WTC11 (cell line): ENCODE measurements at regions not wholly inside any gene's neighbourhood (a gene's known extent, or its start where the extent isn't known, plus 50 kb on each side); places are given as distances from the start of the nearest gene placed in this dataset.
A peak's percentile ranks its signal among the peaks of the same experiment; 100 is the strongest.

Source experiments
- ATAC-seq: fragments of 200-7000 bp; cut with Tn5 transposase; 2 replicates; pipeline ENCODE4 v1.10.0; 2021; ENCODE audit warnings: mild to moderate bottlenecking, moderate library complexity
- CTCF ChIA-PET: fragments of 300-600 bp; sonication (Branson Sonifier 250); formaldehyde crosslinking; loops from one replicate; lab custom pipeline; 2021; ENCODE audit warnings: antibody characterized with exemption; lab: Charles Lee
- POLR2A ChIA-PET: fragments of 350-600 bp; sonication (Branson Sonifier 250); formaldehyde crosslinking; loops from one replicate; lab custom pipeline; 2021; ENCODE audit warnings: antibody characterized with exemption; lab: Charles Lee
- DNase-seq: peaks from one replicate; pipeline ENCODE4 v3.0.0; 2021; ENCODE audit warnings: low spot score
- H3K27ac Mint-ChIP-seq: 2 replicates; pipeline ENCODE4 v1.8.0; 2021; ENCODE audit warnings: mixed read lengths
- H3K27me3 Mint-ChIP-seq: 2 replicates; pipeline ENCODE4 v1.8.0; 2021; ENCODE audit warnings: low read depth, mild to moderate bottlenecking, moderate library complexity, mixed read lengths
- H3K36me3 Mint-ChIP-seq: 2 replicates; pipeline ENCODE4 v1.8.0; 2021; ENCODE audit warnings: mixed read lengths
- H3K4me1 Mint-ChIP-seq: 2 replicates; pipeline ENCODE4 v1.8.0; 2022; ENCODE audit warnings: mixed read lengths
- H3K4me3 Mint-ChIP-seq: 2 replicates; pipeline ENCODE4 v1.8.0; 2021; ENCODE audit warnings: mild to moderate bottlenecking, moderate library complexity, mixed read lengths
- H3K9me3 Mint-ChIP-seq: 2 replicates; pipeline ENCODE4 v1.8.0; 2021; ENCODE audit warnings: mixed read lengths
- ATF2 ChIP-seq: sonication (generic); formaldehyde crosslinking; IDR thresholded peaks from 2 replicates; pipeline ENCODE4 v1.8.1; 2022; ENCODE audit warnings: low read depth, missing genetic modification reagents, borderline replicate concordance
- FOXP1 ChIP-seq: sonication (generic); formaldehyde crosslinking; IDR thresholded peaks from 2 replicates; pipeline ENCODE4 v1.8.0; 2022; ENCODE audit warnings: missing genetic modification reagents, mild to moderate bottlenecking, moderate library complexity, borderline replicate concordance
- GRHL2 ChIP-seq: fragments of 250-450 bp; sonication (Bioruptor Pico); IDR thresholded peaks from 2 replicates; pipeline ENCODE4 v1.8.0; 2022; ENCODE audit warnings: mild to moderate bottlenecking, moderate library complexity; ENCODE audit not compliant: insufficient replicate concordance, severe bottlenecking
- IRF1 ChIP-seq: sonication (generic); formaldehyde crosslinking; IDR thresholded peaks from 2 replicates; pipeline ENCODE4 v1.8.0; 2023; ENCODE audit warnings: missing genetic modification reagents
- JAZF1 ChIP-seq: fragments of 250-450 bp; sonication (Bioruptor Pico); IDR thresholded peaks from 2 replicates; pipeline ENCODE4 v1.9.0; 2021; ENCODE audit warnings: moderate library complexity, mild to moderate bottlenecking, inconsistent platforms
- MLX ChIP-seq: sonication (generic); formaldehyde crosslinking; IDR thresholded peaks from 2 replicates; pipeline ENCODE4 v1.8.1; 2023; ENCODE audit warnings: mild to moderate bottlenecking, missing genetic modification reagents, moderate library complexity
- MYBL2 ChIP-seq: sonication (generic); formaldehyde crosslinking; IDR thresholded peaks from 2 replicates; pipeline ENCODE4 v1.8.1; 2023; ENCODE audit warnings: mild to moderate bottlenecking, moderate library complexity, missing genetic modification reagents
- NFE2L1 ChIP-seq: sonication (generic); formaldehyde crosslinking; IDR thresholded peaks from 2 replicates; pipeline ENCODE4 v1.8.1; 2023; ENCODE audit warnings: missing genetic modification reagents
- NR3C1 ChIP-seq: sonication (generic); formaldehyde crosslinking; conservative IDR thresholded peaks from 2 replicates; pipeline ENCODE4 v1.8.1; 2023; ENCODE audit warnings: low read depth, mild to moderate bottlenecking, missing genetic modification reagents
- OVOL2 ChIP-seq: fragments of 250-450 bp; sonication (Bioruptor Pico); IDR thresholded peaks from 2 replicates; pipeline ENCODE4 v1.9.0; 2021; ENCODE audit warnings: mild to moderate bottlenecking, borderline replicate concordance
- PRRX2 ChIP-seq: fragments of 250-450 bp; sonication (Bioruptor Pico); IDR thresholded peaks from 2 replicates; pipeline ENCODE4 v1.8.0; 2021; ENCODE audit warnings: mild to moderate bottlenecking
- RORB ChIP-seq: fragments of 250-450 bp; sonication (Bioruptor Pico); IDR thresholded peaks from 2 replicates; pipeline ENCODE4 v1.9.0; 2021; ENCODE audit warnings: mild to moderate bottlenecking
- SOX15 ChIP-seq: fragments of 250-450 bp; sonication (Bioruptor Pico); IDR thresholded peaks from 2 replicates; pipeline ENCODE4 v1.9.0; 2021; ENCODE audit warnings: mild to moderate bottlenecking
- TEAD4 ChIP-seq: sonication (generic); formaldehyde crosslinking; IDR thresholded peaks from 2 replicates; pipeline ENCODE4 v1.8.0; 2022; ENCODE audit warnings: mild to moderate bottlenecking, missing genetic modification reagents
- ZNF219 ChIP-seq: sonication (generic); formaldehyde crosslinking; IDR thresholded peaks from 2 replicates; pipeline ENCODE4 v1.8.0; 2023; ENCODE audit warnings: missing genetic modification reagents, mild to moderate bottlenecking, borderline replicate concordance
- ZNF232 ChIP-seq: sonication (generic); formaldehyde crosslinking; IDR thresholded peaks from 2 replicates; pipeline ENCODE4 v1.8.0; 2022; ENCODE audit warnings: mild to moderate bottlenecking, missing genetic modification reagents
- TF ChIP-seq, protein P1 (sequence below): sonication (generic); formaldehyde crosslinking; conservative IDR thresholded peaks from 2 replicates; pipeline ENCODE4 v1.8.1; 2022; ENCODE audit warnings: mild to moderate bottlenecking, missing genetic modification reagents
- TF ChIP-seq, protein P2 (sequence below): sonication (generic); formaldehyde crosslinking; IDR thresholded peaks from 2 replicates; pipeline ENCODE4 v1.8.1; 2023; ENCODE audit warnings: mild to moderate bottlenecking, missing genetic modification reagents, borderline replicate concordance
- TF ChIP-seq, protein P3 (sequence below): fragments of 250-450 bp; sonication (Bioruptor Pico); IDR thresholded peaks from 2 replicates; pipeline ENCODE4 v2.1.2; 2022; ENCODE audit warnings: mild to moderate bottlenecking, moderate library complexity

GRCh38 chr2:41859615-41860514 is 188.0 kb upstream of the PKDCC start (continued):
- no peak for TF ChIP-seq ATF2

DNA sequence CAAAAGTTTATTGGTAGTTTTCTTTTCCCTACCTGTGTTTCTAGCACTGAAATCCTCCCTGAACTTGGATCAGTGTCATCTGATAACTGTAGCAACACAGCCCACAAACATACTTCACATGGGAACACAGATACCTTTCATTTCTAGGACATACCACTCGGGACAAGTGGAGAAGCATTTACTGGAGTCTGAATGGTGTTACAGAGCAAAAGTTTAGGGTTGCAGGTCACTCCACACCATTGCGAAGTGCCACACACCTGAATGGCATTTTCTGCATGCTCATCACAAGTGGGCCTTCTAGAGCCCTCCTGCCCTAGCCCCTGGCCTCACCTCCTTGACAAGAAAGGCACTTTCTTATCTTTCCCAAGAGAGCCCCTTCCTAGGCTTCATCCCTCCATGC is 184.8 kb upstream of the PKDCC start:
- ATAC-seq, result no peak
- Mint-ChIP-seq H3K27me3 (no peaks in the 10 kb centered on the region), H3K4me3 (no peak overlapping the region), H3K36me3 (no peaks in the 10 kb centered on the region)
- ChIA-PET POLR2A (no interaction called here), CTCF (interaction anchor here (1.0 kb wide), 1 partner anchor 8 kb away, joined by 3 read pairs; no protein-coding TSS in a partner anchor)
- TF ChIP-seq, protein P1, sequence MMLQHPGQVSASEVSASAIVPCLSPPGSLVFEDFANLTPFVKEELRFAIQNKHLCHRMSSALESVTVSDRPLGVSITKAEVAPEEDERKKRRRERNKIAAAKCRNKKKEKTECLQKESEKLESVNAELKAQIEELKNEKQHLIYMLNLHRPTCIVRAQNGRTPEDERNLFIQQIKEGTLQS, result no peak
- no peak for TF ChIP-seq GRHL2
- TF ChIP-seq NFE2L1 (CRISPR knock-in tag), result no peak
- no peak for TF ChIP-seq ZNF232 (CRISPR knock-in tag)
- TF ChIP-seq, all 79 proteins: peak for 0
- peaks cover 26% of the 10 kb centered on the region for H3K4me1 Mint-ChIP-seq
- H3K9me3 Mint-ChIP-seq, result no peaks in the 10 kb centered on the region
- no peak for DNase-seq
- H3K27ac Mint-ChIP-seq, result no peak overlapping the region

GRCh38 chr2:41865263-41865662 is 182.6 kb upstream of the PKDCC start:
- no peaks in the 10 kb centered on the region; the same call in 1 of the 2 replicates for H3K27me3 Mint-ChIP-seq
- no peak for DNase-seq
- H3K9me3 Mint-ChIP-seq, result no peaks in the 10 kb centered on the region
- ATAC-seq, result peak; percentile 36
- no peak for TF ChIP-seq SOX15 (CRISPR knock-in tag)
- no peak for TF ChIP-seq ZNF219 (CRISPR knock-in tag)
- TF ChIP-seq JAZF1 (CRISPR knock-in tag), result no peak
- TF ChIP-seq PRRX2 (CRISPR knock-in tag), result no peak
- TF ChIP-seq MYBL2 (CRISPR knock-in tag), result no peak
- TF ChIP-seq IRF1 (CRISPR knock-in tag), result no peak
- TF ChIP-seq, protein P2, sequence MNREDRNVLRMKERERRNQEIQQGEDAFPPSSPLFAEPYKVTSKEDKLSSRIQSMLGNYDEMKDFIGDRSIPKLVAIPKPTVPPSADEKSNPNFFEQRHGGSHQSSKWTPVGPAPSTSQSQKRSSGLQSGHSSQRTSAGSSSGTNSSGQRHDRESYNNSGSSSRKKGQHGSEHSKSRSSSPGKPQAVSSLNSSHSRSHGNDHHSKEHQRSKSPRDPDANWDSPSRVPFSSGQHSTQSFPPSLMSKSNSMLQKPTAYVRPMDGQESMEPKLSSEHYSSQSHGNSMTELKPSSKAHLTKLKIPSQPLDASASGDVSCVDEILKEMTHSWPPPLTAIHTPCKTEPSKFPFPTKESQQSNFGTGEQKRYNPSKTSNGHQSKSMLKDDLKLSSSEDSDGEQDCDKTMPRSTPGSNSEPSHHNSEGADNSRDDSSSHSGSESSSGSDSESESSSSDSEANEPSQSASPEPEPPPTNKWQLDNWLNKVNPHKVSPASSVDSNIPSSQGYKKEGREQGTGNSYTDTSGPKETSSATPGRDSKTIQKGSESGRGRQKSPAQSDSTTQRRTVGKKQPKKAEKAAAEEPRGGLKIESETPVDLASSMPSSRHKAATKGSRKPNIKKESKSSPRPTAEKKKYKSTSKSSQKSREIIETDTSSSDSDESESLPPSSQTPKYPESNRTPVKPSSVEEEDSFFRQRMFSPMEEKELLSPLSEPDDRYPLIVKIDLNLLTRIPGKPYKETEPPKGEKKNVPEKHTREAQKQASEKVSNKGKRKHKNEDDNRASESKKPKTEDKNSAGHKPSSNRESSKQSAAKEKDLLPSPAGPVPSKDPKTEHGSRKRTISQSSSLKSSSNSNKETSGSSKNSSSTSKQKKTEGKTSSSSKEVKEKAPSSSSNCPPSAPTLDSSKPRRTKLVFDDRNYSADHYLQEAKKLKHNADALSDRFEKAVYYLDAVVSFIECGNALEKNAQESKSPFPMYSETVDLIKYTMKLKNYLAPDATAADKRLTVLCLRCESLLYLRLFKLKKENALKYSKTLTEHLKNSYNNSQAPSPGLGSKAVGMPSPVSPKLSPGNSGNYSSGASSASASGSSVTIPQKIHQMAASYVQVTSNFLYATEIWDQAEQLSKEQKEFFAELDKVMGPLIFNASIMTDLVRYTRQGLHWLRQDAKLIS, result no peak
- no peak for TF ChIP-seq MLX (CRISPR knock-in tag)
- TF ChIP-seq OVOL2 (CRISPR knock-in tag), result no peak
- TF ChIP-seq RORB, result no peak
- no peak for TF ChIP-seq FOXP1 (CRISPR knock-in tag)
- no peak for TF ChIP-seq TEAD4 (CRISPR knock-in tag)
- TF ChIP-seq, protein P3, sequence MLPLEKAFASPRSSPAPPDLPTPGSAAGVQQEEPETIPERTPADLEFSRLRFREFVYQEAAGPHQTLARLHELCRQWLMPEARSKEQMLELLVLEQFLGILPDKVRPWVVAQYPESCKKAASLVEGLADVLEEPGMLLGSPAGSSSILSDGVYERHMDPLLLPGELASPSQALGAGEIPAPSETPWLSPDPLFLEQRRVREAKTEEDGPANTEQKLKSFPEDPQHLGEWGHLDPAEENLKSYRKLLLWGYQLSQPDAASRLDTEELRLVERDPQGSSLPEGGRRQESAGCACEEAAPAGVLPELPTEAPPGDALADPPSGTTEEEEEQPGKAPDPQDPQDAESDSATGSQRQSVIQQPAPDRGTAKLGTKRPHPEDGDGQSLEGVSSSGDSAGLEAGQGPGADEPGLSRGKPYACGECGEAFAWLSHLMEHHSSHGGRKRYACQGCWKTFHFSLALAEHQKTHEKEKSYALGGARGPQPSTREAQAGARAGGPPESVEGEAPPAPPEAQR (CRISPR knock-in tag), result no peak
- no peak for TF ChIP-seq NR3C1 (CRISPR knock-in tag)
- TF ChIP-seq, all 79 proteins: peak for 0
- H3K36me3 Mint-ChIP-seq, result no peaks in the 10 kb centered on the region
- CTCF ChIA-PET, result interaction anchor here (0.8 to 2.2 kb wide), 3 partner anchors 12 to 224 kb away, joined by 4 to 15 read pairs (median 8); no protein-coding TSS in a partner anchor
- peaks cover 20% of the 10 kb centered on the region for H3K4me1 Mint-ChIP-seq
- POLR2A ChIA-PET, result no interaction called here
- H3K4me3 Mint-ChIP-seq, result no peak overlapping the region
- H3K27ac Mint-ChIP-seq, result no peak overlapping the region
